Common myeloid progenitor, CD34-positive (primary cell): ENCODE measurements at regions not wholly inside any gene's neighbourhood (a gene's known extent, or its start where the extent isn't known, plus 50 kb on each side); places are given as distances from the start of the nearest gene placed in this dataset.
A peak's percentile ranks its signal among the peaks of the same experiment; 100 is the strongest.

ENCODE experiments used
- CTCF ChIA-PET: fragments of 350-600 bp; sonication (Branson Sonifier 250); formaldehyde crosslinking; loops from one replicate; lab custom pipeline; 2021; ENCODE audit warnings: antibody characterized with exemption; lab: Charles Lee
- POLR2A ChIA-PET: fragments of 350-600 bp; sonication (Branson Sonifier 250); formaldehyde crosslinking; loops from one replicate; lab custom pipeline; 2021; ENCODE audit warnings: antibody characterized with exemption; lab: Charles Lee
- DNase-seq, 3 donors: peaks; one replicate each; pipeline versions ENCODE4 v3.0.0 to v3.0.0-alpha.2; 2013
- H3K27ac ChIP-seq, 2 experiments: 1 replicate in 1 of 2; 2 replicates in 1 of 2; pipeline ENCODE4 v1.7.0; 2013; ENCODE audit warnings: inconsistent platforms in 2 of 2, low read length in 2 of 2, mild to moderate bottlenecking in 2 of 2, low read depth in 1 of 2, moderate library complexity in 1 of 2; ENCODE audit not compliant: severe bottlenecking in 2 of 2, insufficient read depth in 1 of 2, poor library complexity in 1 of 2
- H3K27me3 ChIP-seq, 5 experiments: replicated peaks in 2 of 5; 1 replicate in 3 of 5; 2 replicates in 2 of 5; pipeline versions ENCODE4 v1.6.1 to v1.7.0; 2013; ENCODE audit warnings: low read length in 4 of 5, mild to moderate bottlenecking in 2 of 5, moderate library complexity in 2 of 5, inconsistent platforms in 1 of 5; ENCODE audit not compliant: insufficient read depth in 5 of 5, control insufficient read depth in 4 of 5
- H3K36me3 ChIP-seq, 4 experiments: 1 replicate in 2 of 4; 2 replicates in 2 of 4; pipeline versions ENCODE4 v1.6.1 to v1.7.0; 2013; ENCODE audit warnings: low read length in 3 of 4, control low read depth in 1 of 4, mild to moderate bottlenecking in 1 of 4; ENCODE audit not compliant: control insufficient read depth in 4 of 4, insufficient read depth in 4 of 4
- H3K4me1 ChIP-seq, 4 experiments: 1 replicate in 3 of 4; 2 replicates in 1 of 4; pipeline versions ENCODE4 v1.6.1 to v1.7.1; 2013; ENCODE audit warnings: low read length in 3 of 4, mild to moderate bottlenecking in 3 of 4, control low read depth in 1 of 4, inconsistent platforms in 1 of 4, moderate library complexity in 1 of 4; ENCODE audit not compliant: control insufficient read depth in 4 of 4, insufficient read depth in 4 of 4; ENCODE audit errors: control extremely low read depth in 1 of 4
- H3K4me3 ChIP-seq, 7 experiments: 1 replicate in 4 of 7; 2 replicates in 3 of 7; pipeline versions ENCODE4 v1.5.1 to v1.7.0; 2013; ENCODE audit warnings: mild to moderate bottlenecking in 7 of 7, low read length in 6 of 7, moderate library complexity in 6 of 7, inconsistent platforms in 2 of 7, low read depth in 2 of 7, control low read depth in 1 of 7; ENCODE audit not compliant: insufficient read depth in 4 of 7, control insufficient read depth in 1 of 7; ENCODE audit errors: extremely low read depth in 1 of 7
- H3K9me3 ChIP-seq, 5 experiments: 1 replicate in 4 of 5; 2 replicates in 1 of 5; pipeline versions ENCODE4 v1.6.1 to v1.7.1; 2013; ENCODE audit warnings: low read length in 4 of 5, mild to moderate bottlenecking in 2 of 5, inconsistent platforms in 1 of 5, low read depth in 1 of 5, moderate library complexity in 1 of 5; ENCODE audit not compliant: control insufficient read depth in 4 of 5, insufficient read depth in 2 of 5; ENCODE audit errors: control extremely low read depth in 1 of 5
- WGBS: methylation state at CpG from one replicate; pipeline ENCODE4 v1.1.5; 2013; ENCODE audit not compliant: insufficient coverage; 5-methylcytosine and 5-hydroxymethylcytosine counted together

DNA sequence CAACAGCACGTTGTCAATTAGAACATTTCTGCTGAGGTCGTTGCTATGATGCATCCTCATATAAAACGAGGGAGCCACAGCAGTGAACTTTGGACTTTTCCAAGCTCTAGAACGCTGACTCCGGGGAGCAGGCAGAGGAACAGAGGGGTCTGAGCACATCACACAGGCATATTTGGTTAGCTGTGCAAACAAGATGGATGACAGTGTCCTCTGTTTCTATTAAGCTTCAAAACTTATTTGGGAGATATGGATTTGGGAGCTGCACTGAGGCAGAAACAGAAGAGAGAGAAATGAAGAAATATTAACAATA lies 278.0 kb upstream of the TBL1XR1 start:
- no peaks in the 10 kb centered on the region for H3K36me3 ChIP-seq
- no peak overlapping the region for H3K4me3 ChIP-seq
- no peaks in the 10 kb centered on the region for H3K4me1 ChIP-seq
- 98% methylated on average over 5 of the region's 5 CpGs for WGBS
- H3K27me3 ChIP-seq, result no peaks in the 10 kb centered on the region
- H3K27ac ChIP-seq, result no peak overlapping the region
- CTCF ChIA-PET, result interaction anchor here (1.2 to 1.5 kb wide), 2 partner anchors 26 to 364 kb away, joined by 3 to 4 read pairs; no protein-coding TSS in a partner anchor
- DNase-seq, result no peak
- no peaks in the 10 kb centered on the region for H3K9me3 ChIP-seq
- POLR2A ChIA-PET, result no interaction called here

- Histone ChIP-seq H3K9me3 (no peaks in the 10 kb centered on the region), H3K4me3 (no peak overlapping the region), H3K27ac (no peak overlapping the region), H3K36me3 (no peaks in the 10 kb centered on the region), H3K27me3 (no peaks in the 10 kb centered on the region), H3K4me1 (peaks cover 0 to 1% (median 0%) of the 10 kb centered on the region in 4 experiments)
- POLR2A ChIA-PET, result interaction anchor here (1.3 kb wide), 1 partner anchor 116 kb away, joined by 4 read pairs; no protein-coding TSS in a partner anchor
- DNase-seq, result no peak
- whole genome bisulfite sequencing, result 100% methylated on average over 7 of the region's 7 CpGs
- CTCF ChIA-PET, result no interaction called here
Measured at GRCh38 chr3:177476495-177476894, 279.2 kb upstream of the TBL1XR1 start.

GRCh38 chr3:177476921-177477435 lies 279.7 kb upstream of the TBL1XR1 start:
- CTCF ChIA-PET, result no interaction called here
- no peaks in the 10 kb centered on the region for H3K27me3 ChIP-seq
- no peak for DNase-seq
- H3K9me3 ChIP-seq, result no peaks in the 10 kb centered on the region
- H3K4me3 ChIP-seq, result no peak overlapping the region
- POLR2A ChIA-PET, result interaction anchor here (1.3 kb wide), 1 partner anchor 116 kb away, joined by 4 read pairs; no protein-coding TSS in a partner anchor
- 100% methylated on average over 6 of the region's 6 CpGs for WGBS
- H3K36me3 ChIP-seq, result no peaks in the 10 kb centered on the region
- H3K27ac ChIP-seq, result no peak overlapping the region
- peaks cover 0 to 1% (median 0%) of the 10 kb centered on the region in 4 experiments for H3K4me1 ChIP-seq

DNA sequence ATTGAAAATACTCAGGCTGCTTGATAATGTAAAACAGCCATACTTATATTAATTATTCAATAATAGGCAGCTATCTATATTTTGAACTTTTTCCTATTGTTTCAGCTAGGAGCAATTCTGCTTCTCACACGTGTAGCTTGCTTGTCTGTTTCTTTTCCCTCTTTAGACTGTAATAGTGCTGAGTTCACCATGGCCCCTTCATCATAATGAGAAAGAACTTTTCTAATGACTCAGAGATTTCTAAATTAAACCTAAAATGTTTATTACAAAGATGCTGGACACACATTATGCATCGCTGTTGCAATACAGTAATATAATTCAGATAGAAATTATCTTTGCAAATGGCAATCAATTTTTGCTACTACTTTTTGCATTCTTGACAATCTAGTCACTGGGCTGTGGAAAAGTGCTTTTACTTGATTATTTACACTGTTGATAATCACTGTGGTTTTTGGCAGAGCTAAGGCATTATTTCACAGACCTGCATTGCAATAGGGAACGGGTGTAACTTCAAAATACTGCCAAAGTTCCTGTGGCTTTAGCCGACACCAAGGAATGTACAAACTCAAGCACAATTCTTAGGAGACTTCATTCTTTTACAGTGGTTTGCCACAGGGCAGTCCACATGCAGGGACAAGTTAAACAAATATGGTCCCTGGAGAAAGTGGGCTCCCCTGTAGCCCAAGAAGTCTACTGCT lies 281.0 kb upstream of the TBL1XR1 start:
- WGBS, result no CpG with 5 or more reads among the region's 4 CpGs
- no peak overlapping the region for H3K27ac ChIP-seq
- DNase-seq, result peak in 1 of 3 donors; percentile 16

DNA sequence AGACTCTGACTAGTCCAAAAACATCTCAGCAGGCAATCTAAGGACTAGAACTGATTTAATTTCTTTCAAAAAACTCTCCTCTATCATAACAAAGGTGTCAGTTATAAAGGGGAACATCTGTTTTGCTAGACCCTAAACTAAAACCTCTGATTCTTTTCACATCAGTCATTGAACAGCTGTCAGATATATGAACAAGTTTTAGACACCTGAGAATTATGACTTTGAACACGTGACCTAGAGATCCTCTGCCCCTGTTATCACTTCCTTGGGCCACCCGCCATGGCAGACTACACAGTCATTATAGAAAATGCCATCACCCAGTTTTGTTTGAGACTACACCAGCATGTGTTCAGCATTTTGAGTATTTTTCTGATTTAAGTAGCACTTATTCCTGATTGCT lies 282.3 kb upstream of the TBL1XR1 start:
- H3K27me3 ChIP-seq, result no peaks in the 10 kb centered on the region
- H3K36me3 ChIP-seq, result no peaks in the 10 kb centered on the region
- H3K4me3 ChIP-seq, result no peak overlapping the region
- H3K27ac ChIP-seq, result no peak overlapping the region
- H3K9me3 ChIP-seq, result no peaks in the 10 kb centered on the region
- CTCF ChIA-PET, result no interaction called here
- H3K4me1 ChIP-seq, result peaks cover 0 to 1% (median 0%) of the 10 kb centered on the region in 4 experiments
- WGBS, result 88% methylated on average over 2 of the region's 2 CpGs
- DNase-seq, result no peak
- POLR2A ChIA-PET, result interaction anchor here (0.5 kb wide), 1 partner anchor 252 kb away, joined by 3 read pairs; no protein-coding TSS in a partner anchor

More for the DNA sequence above, 281.0 kb upstream of the TBL1XR1 start:
- Histone ChIP-seq H3K4me1 (peaks cover 0 to 1% (median 0%) of the 10 kb centered on the region in 4 experiments), H3K4me3 (no peak overlapping the region), H3K27me3 (no peaks in the 10 kb centered on the region), H3K36me3 (no peaks in the 10 kb centered on the region), H3K9me3 (no peaks in the 10 kb centered on the region)
- POLR2A ChIA-PET, result no interaction called here
- CTCF ChIA-PET, result no interaction called here

DNA sequence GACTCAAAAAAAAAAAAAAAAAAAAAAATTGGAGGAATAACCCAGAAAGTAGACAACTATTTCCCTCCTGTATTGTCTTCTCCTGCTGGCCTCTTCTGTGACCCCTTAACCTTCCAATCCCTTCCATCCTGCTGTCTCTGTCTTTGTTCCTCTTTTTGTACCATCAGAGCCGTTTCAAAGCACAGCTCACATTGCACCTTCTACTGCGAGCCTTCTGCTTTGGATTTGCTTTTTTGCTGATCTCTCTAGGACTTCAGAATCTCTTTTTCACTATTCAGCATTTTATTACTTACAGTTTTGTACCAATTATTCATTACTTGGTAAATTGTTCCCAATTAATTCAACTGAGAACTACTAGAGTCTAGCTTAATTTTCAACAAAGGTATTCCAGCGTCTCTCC lies 284.0 kb upstream of the TBL1XR1 start:
- peaks cover 0 to 1% (median 0%) of the 10 kb centered on the region in 4 experiments for H3K4me1 ChIP-seq
- H3K9me3 ChIP-seq, result peaks cover 0 to 9% (median 3%) of the 10 kb centered on the region in 5 experiments
- no peak overlapping the region for H3K27ac ChIP-seq
- CTCF ChIA-PET, result interaction anchor here (0.6 to 1.3 kb wide), 2 partner anchors 14 to 688 kb away, joined by 3 to 4 read pairs; no protein-coding TSS in a partner anchor
- 49% methylated on average over 2 of the region's 3 CpGs for WGBS
- POLR2A ChIA-PET, result no interaction called here
- no peak overlapping the region for H3K4me3 ChIP-seq
- peak in 2 of 3 donors; percentile 53 to 57 for DNase-seq
- no peaks in the 10 kb centered on the region for H3K36me3 ChIP-seq
- no peaks in the 10 kb centered on the region for H3K27me3 ChIP-seq

GRCh38 chr3:177482048-177482691 lies 284.9 kb upstream of the TBL1XR1 start:
- POLR2A ChIA-PET, result no interaction called here
- H3K36me3 ChIP-seq, result no peaks in the 10 kb centered on the region
- WGBS, result 92% methylated on average over 5 of the region's 6 CpGs
- peaks cover 0 to 9% (median 3%) of the 10 kb centered on the region in 5 experiments for H3K9me3 ChIP-seq
- CTCF ChIA-PET, result no interaction called here
- no peaks in the 10 kb centered on the region for H3K27me3 ChIP-seq
- H3K4me3 ChIP-seq, result no peak overlapping the region
- no peak overlapping the region for H3K27ac ChIP-seq
- peaks cover 0 to 1% (median 0%) of the 10 kb centered on the region in 4 experiments for H3K4me1 ChIP-seq
- no peak for DNase-seq
